ENCODE measurements at regions not wholly inside any gene's neighbourhood (a gene's known extent, or its start where the extent isn't known, plus 50 kb on each side); places are given as distances from the start of the nearest gene placed in this dataset.

DNA sequence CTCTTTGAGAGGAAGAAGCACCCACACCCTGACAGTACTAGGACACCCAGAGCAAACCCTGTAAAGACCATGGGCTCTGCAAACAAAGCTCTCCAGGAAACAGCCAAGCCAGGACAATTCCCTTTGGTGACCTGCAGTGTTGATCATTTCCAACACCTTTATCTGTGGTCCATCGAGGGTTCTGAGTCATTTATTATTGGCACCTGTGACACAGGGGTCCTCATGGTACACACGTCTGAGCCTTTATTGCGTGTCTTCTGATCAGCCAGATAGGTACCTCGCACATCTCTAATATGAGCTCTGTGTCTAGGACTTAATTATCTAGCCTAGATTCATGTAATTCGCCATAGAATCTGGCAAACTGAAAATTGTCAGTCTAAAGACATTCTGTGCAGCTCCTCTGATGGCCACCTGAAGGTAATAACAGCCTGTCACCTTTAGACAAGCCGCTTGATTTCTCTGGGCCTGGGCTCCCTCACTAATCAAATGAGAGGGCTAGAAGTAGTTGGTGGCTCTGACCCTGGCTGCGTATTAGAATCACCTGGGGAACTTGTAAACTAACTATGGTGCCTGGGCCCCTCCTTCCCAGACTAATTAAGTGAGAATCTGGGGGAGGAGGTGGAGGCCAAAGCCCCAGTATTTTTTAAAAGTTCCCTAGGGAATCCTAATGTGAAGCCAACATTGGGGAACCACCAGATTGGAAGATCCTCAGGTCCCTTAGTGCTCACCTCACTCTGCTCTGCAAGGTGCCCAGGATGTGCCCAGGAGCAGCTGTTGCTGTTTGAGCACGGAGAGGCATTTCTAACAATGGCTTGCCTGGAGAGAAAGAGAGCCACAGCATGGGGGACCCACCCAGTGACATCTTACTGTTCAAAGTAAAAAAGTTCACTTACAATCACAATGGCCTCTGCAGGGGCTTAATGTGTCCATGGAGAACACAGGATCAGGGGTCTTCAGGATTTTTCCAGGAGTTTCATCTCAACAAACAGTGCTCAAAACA lies 122.0 kb upstream of the ARID1B start:
- no peaks in the 10 kb centered on the region for H3K79me1 ChIP-seq (replicated peaks; ENCODE audit: low read length, poor library complexity, severe bottlenecking)
- no peak overlapping the region for H3K4me2 ChIP-seq (ENCODE audit: low read length, poor library complexity, severe bottlenecking)
- 79% methylated on average over 8 of the region's 8 CpGs for WGBS
- no peaks in the 10 kb centered on the region for H3K9me3 ChIP-seq (ENCODE audit: control insufficient read depth, low read length)
- H3K4me1 ChIP-seq (ENCODE audit: control insufficient read depth, insufficient read depth, low read depth, low read length): peaks cover 2% of the 10 kb centered on the region
- no peak overlapping the region for H3K27ac ChIP-seq (ENCODE audit: low read length, poor library complexity, severe bottlenecking)
- no peak overlapping the region for H2BK15ac ChIP-seq (ENCODE audit: low read depth, poor library complexity, severe bottlenecking)
- no peak overlapping the region for H2AFZ ChIP-seq (ENCODE audit: low read depth, low read length)
- no peak overlapping the region for H3K18ac ChIP-seq (ENCODE audit: low read depth in 1 of 2, low read length in 2 of 2)
- H4K91ac ChIP-seq (ENCODE audit: low read length): no peak overlapping the region
- H3K23ac ChIP-seq (ENCODE audit: low read length in 2 of 2): no peak overlapping the region
- H3K14ac ChIP-seq (ENCODE audit: low read length in 2 of 2): no peak overlapping the region
- no peaks in the 10 kb centered on the region for H3K27me3 ChIP-seq (ENCODE audit: control insufficient read depth in 1 of 2, insufficient read depth in 1 of 2, low read length in 2 of 2)
- no peak overlapping the region for H2BK120ac ChIP-seq (ENCODE audit: low read depth, low read length)
- H2AK5ac ChIP-seq (ENCODE audit: low read length, severe bottlenecking): no peak overlapping the region
- H2BK5ac ChIP-seq (ENCODE audit: low read depth, low read length, poor library complexity, severe bottlenecking): no peak overlapping the region
- no peak overlapping the region for H4K8ac ChIP-seq (ENCODE audit: low read length)
- no peak overlapping the region for H3K9ac ChIP-seq (ENCODE audit: low read length)
- H3K4ac ChIP-seq (ENCODE audit: low read depth in 1 of 2, low read length in 2 of 2): no peak overlapping the region
- no peaks in the 10 kb centered on the region for H3K36me3 ChIP-seq (ENCODE audit: control insufficient read depth in 1 of 2, insufficient read depth in 2 of 2, low read depth in 1 of 2, low read length in 2 of 2)
- no peak overlapping the region for H2BK12ac ChIP-seq (ENCODE audit: low read length in 2 of 2)
- DNase-seq: no peak
- no peak overlapping the region for H3K4me3 ChIP-seq (ENCODE audit: insufficient read depth in 1 of 2, low read depth in 1 of 2, low read length in 2 of 2)

DNA sequence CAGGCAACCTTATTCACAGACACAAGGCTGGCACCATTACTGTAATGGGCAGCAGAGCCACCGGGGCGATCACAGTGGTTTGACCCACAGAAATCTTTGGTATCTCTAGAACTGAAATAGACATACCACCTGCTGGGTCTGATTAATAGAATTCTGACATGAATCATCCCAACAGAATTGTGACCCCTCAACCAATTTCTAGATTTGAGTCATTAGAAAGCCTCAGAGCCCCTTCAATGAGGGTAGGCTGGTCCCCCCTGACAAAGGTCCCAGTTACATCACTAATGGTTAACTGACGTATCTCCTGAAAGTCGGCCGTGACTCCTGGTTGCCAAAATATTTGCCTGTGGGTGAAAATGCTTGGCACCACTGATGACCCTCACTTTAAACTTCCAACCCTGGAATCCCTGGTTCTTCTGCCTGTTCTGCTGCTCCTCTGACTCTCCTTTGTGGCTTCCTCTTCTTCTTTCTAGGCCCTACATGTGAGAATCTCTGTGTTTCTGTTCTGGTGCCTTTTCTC lies 124.9 kb upstream of the ARID1B start:
- H2BK120ac ChIP-seq (ENCODE audit: low read depth, low read length): no peak overlapping the region
- H3K9ac ChIP-seq (ENCODE audit: low read length): no peak overlapping the region
- H4K91ac ChIP-seq (ENCODE audit: low read length): no peak overlapping the region
- peaks cover 0 to 4% of the 10 kb centered on the region in 2 experiments for H3K27me3 ChIP-seq (ENCODE audit: control insufficient read depth in 1 of 2, insufficient read depth in 1 of 2, low read length in 2 of 2)
- H3K27ac ChIP-seq (ENCODE audit: low read length, poor library complexity, severe bottlenecking): no peak overlapping the region
- no peak overlapping the region for H2BK5ac ChIP-seq (ENCODE audit: low read depth, low read length, poor library complexity, severe bottlenecking)
- 97% methylated on average over 5 of the region's 5 CpGs for WGBS
- no peak for DNase-seq
- no peak overlapping the region for H2AK5ac ChIP-seq (ENCODE audit: low read length, severe bottlenecking)
- no peak overlapping the region for H3K18ac ChIP-seq (ENCODE audit: low read depth in 1 of 2, low read length in 2 of 2)
- H4K8ac ChIP-seq (ENCODE audit: low read length): no peak overlapping the region
- no peak overlapping the region for H2BK15ac ChIP-seq (ENCODE audit: low read depth, poor library complexity, severe bottlenecking)
- H3K14ac ChIP-seq (ENCODE audit: low read length in 2 of 2): no peak overlapping the region
- H3K4me1 ChIP-seq (ENCODE audit: control insufficient read depth, insufficient read depth, low read depth, low read length): peaks cover under 1% of the 10 kb centered on the region
- no peak overlapping the region for H3K4ac ChIP-seq (ENCODE audit: low read depth in 1 of 2, low read length in 2 of 2)
- no peaks in the 10 kb centered on the region for H3K9me3 ChIP-seq (ENCODE audit: control insufficient read depth, low read length)
- H2AFZ ChIP-seq (ENCODE audit: low read depth, low read length): no peak overlapping the region
- H2BK12ac ChIP-seq (ENCODE audit: low read length in 2 of 2): no peak overlapping the region
- H3K36me3 ChIP-seq (ENCODE audit: control insufficient read depth in 1 of 2, insufficient read depth in 2 of 2, low read depth in 1 of 2, low read length in 2 of 2): no peaks in the 10 kb centered on the region
- H3K4me3 ChIP-seq (ENCODE audit: insufficient read depth in 1 of 2, low read depth in 1 of 2, low read length in 2 of 2): no peak overlapping the region
- H3K4me2 ChIP-seq (ENCODE audit: low read length, poor library complexity, severe bottlenecking): no peak overlapping the region
- H3K23ac ChIP-seq (ENCODE audit: low read length in 2 of 2): no peak overlapping the region
- no peaks in the 10 kb centered on the region for H3K79me1 ChIP-seq (replicated peaks; ENCODE audit: low read length, poor library complexity, severe bottlenecking)

DNA sequence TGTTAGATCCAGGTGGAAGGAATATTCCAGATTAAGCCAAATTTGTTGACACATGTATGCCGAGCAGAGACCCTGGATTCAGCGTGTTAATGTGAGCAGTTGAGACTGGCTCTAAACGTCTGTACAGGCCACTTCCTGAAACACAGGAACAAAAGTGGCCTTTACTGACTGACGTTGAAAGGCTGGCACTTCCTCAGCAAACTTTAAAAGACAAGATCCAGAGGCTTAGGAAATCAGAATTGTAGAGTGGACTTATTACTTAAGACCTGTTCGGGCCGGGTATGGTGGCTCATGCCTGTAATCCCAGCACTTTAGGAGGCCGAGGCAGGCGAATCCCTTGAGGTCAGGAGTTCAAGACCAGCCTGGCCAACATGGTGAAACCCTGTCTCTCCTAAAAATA lies 125.7 kb upstream of the ARID1B start:
- Histone ChIP-seq H3K79me1 (replicated peaks; ENCODE audit: low read length, poor library complexity, severe bottlenecking) (no peaks in the 10 kb centered on the region), H3K14ac (ENCODE audit: low read length in 2 of 2) (no peak overlapping the region), H3K4me1 (ENCODE audit: control insufficient read depth, insufficient read depth, low read depth, low read length) (no peaks in the 10 kb centered on the region), H3K23ac (ENCODE audit: low read length in 2 of 2) (no peak overlapping the region), H3K9ac (ENCODE audit: low read length) (no peak overlapping the region), H3K4me3 (ENCODE audit: insufficient read depth in 1 of 2, low read depth in 1 of 2, low read length in 2 of 2) (no peak overlapping the region), H4K91ac (ENCODE audit: low read length) (no peak overlapping the region), H2BK15ac (ENCODE audit: low read depth, poor library complexity, severe bottlenecking) (no peak overlapping the region), H3K27ac (ENCODE audit: low read length, poor library complexity, severe bottlenecking) (no peak overlapping the region), H2AK5ac (ENCODE audit: low read length, severe bottlenecking) (no peak overlapping the region), H3K9me3 (ENCODE audit: control insufficient read depth, low read length) (no peaks in the 10 kb centered on the region), H2BK12ac (ENCODE audit: low read length in 2 of 2) (no peak overlapping the region), H3K4me2 (ENCODE audit: low read length, poor library complexity, severe bottlenecking) (no peak overlapping the region), H2AFZ (ENCODE audit: low read depth, low read length) (no peak overlapping the region), H2BK5ac (ENCODE audit: low read depth, low read length, poor library complexity, severe bottlenecking) (no peak overlapping the region), H3K4ac (ENCODE audit: low read depth in 1 of 2, low read length in 2 of 2) (no peak overlapping the region), H4K8ac (ENCODE audit: low read length) (no peak overlapping the region), H2BK120ac (ENCODE audit: low read depth, low read length) (no peak overlapping the region), H3K27me3 (ENCODE audit: control insufficient read depth in 1 of 2, insufficient read depth in 1 of 2, low read length in 2 of 2) (peaks cover 0 to 4% of the 10 kb centered on the region in 2 experiments), H3K18ac (ENCODE audit: low read depth in 1 of 2, low read length in 2 of 2) (no peak overlapping the region), H3K36me3 (ENCODE audit: control insufficient read depth in 1 of 2, insufficient read depth in 2 of 2, low read depth in 1 of 2, low read length in 2 of 2) (no peaks in the 10 kb centered on the region)
- 84% methylated on average over 8 of the region's 8 CpGs for WGBS
- DNase-seq: no peak

DNA sequence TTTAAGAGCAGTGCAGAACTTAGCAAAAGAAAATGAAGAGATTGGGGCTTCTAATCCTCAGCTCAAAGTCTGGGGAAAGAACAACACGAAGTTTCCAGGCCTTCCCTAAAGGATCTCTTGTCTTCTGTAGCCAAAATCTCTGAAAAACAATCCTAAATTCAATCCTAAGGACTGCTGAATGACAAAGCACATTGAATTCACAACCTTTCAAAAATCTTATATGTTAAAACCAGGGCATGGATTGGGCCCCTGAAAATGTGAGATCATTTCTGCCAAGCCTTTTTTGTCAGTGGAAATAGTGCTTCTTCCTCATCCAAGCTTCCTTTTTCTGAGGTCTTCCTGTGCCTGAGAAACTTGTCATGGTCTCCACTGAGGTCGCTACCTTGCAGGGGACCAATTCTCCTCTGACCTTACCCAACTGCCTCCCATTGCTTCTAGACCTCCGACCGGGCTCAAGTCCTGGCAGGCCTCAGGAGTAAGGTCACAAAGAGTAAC lies 126.2 kb upstream of the ARID1B start:
- Histone ChIP-seq H2BK12ac (ENCODE audit: low read length in 2 of 2) (no peak overlapping the region), H3K14ac (ENCODE audit: low read length in 2 of 2) (no peak overlapping the region), H3K4me3 (ENCODE audit: insufficient read depth in 1 of 2, low read depth in 1 of 2, low read length in 2 of 2) (no peak overlapping the region), H3K23ac (ENCODE audit: low read length in 2 of 2) (no peak overlapping the region), H3K4me2 (ENCODE audit: low read length, poor library complexity, severe bottlenecking) (no peak overlapping the region), H3K18ac (ENCODE audit: low read depth in 1 of 2, low read length in 2 of 2) (no peak overlapping the region), H2BK120ac (ENCODE audit: low read depth, low read length) (no peak overlapping the region), H3K4me1 (ENCODE audit: control insufficient read depth, insufficient read depth, low read depth, low read length) (no peaks in the 10 kb centered on the region), H3K36me3 (ENCODE audit: control insufficient read depth in 1 of 2, insufficient read depth in 2 of 2, low read depth in 1 of 2, low read length in 2 of 2) (no peaks in the 10 kb centered on the region), H3K79me1 (replicated peaks; ENCODE audit: low read length, poor library complexity, severe bottlenecking) (no peaks in the 10 kb centered on the region), H3K9me3 (ENCODE audit: control insufficient read depth, low read length) (no peaks in the 10 kb centered on the region), H3K9ac (ENCODE audit: low read length) (no peak overlapping the region), H3K4ac (ENCODE audit: low read depth in 1 of 2, low read length in 2 of 2) (no peak overlapping the region), H3K27ac (ENCODE audit: low read length, poor library complexity, severe bottlenecking) (no peak overlapping the region), H2AK5ac (ENCODE audit: low read length, severe bottlenecking) (no peak overlapping the region), H2AFZ (ENCODE audit: low read depth, low read length) (no peak overlapping the region), H4K91ac (ENCODE audit: low read length) (no peak overlapping the region), H2BK5ac (ENCODE audit: low read depth, low read length, poor library complexity, severe bottlenecking) (no peak overlapping the region), H2BK15ac (ENCODE audit: low read depth, poor library complexity, severe bottlenecking) (no peak overlapping the region), H4K8ac (ENCODE audit: low read length) (no peak overlapping the region), H3K27me3 (ENCODE audit: control insufficient read depth in 1 of 2, insufficient read depth in 1 of 2, low read length in 2 of 2) (peaks cover 0 to 4% of the 10 kb centered on the region in 2 experiments)
- 83% methylated on average over 4 of the region's 4 CpGs for WGBS
- DNase-seq: no peak
